ENCODE measurements at regions not wholly inside any gene's neighbourhood (a gene's known extent, or its start where the extent isn't known, plus 50 kb on each side); places are given as distances from the start of the nearest gene placed in this dataset.

DNA sequence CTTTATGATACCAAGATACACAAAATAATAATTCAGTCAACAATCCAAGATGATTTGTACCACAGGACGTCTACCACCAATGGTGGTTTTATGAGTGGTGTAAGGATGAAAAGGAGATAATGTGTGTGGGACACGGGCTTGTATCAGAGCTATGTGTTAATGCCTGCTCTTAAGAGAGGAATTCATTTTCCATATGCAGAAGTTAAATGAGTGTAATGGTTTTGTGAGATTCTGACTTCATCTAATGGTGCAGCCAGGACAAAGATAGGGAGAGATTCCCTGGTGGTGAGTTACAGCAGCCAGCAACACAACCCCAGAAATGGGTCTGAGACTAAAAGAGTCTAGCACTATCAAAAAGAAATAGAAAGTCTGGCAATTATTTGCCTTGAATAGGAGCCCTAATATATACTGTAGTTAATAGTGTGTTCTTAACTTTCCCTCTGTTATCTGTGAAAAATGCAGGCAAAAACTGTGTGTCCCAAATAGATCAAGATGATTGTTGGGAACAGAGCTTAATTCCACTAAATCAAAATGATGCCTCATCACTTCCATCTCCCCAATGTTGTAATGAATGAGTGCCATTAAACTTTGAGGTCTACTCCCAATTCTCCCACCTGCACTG is 455.0 kb upstream of the TCF4 start:
- TF ChIP-seq, protein P1, sequence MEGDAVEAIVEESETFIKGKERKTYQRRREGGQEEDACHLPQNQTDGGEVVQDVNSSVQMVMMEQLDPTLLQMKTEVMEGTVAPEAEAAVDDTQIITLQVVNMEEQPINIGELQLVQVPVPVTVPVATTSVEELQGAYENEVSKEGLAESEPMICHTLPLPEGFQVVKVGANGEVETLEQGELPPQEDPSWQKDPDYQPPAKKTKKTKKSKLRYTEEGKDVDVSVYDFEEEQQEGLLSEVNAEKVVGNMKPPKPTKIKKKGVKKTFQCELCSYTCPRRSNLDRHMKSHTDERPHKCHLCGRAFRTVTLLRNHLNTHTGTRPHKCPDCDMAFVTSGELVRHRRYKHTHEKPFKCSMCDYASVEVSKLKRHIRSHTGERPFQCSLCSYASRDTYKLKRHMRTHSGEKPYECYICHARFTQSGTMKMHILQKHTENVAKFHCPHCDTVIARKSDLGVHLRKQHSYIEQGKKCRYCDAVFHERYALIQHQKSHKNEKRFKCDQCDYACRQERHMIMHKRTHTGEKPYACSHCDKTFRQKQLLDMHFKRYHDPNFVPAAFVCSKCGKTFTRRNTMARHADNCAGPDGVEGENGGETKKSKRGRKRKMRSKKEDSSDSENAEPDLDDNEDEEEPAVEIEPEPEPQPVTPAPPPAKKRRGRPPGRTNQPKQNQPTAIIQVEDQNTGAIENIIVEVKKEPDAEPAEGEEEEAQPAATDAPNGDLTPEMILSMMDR (IDR thresholded peaks at IDR 0.05; ENCODE audit: extremely low read depth, missing control alignments), result no peak
- no peak for DNase-seq (ENCODE audit: low spot score)

DNA sequence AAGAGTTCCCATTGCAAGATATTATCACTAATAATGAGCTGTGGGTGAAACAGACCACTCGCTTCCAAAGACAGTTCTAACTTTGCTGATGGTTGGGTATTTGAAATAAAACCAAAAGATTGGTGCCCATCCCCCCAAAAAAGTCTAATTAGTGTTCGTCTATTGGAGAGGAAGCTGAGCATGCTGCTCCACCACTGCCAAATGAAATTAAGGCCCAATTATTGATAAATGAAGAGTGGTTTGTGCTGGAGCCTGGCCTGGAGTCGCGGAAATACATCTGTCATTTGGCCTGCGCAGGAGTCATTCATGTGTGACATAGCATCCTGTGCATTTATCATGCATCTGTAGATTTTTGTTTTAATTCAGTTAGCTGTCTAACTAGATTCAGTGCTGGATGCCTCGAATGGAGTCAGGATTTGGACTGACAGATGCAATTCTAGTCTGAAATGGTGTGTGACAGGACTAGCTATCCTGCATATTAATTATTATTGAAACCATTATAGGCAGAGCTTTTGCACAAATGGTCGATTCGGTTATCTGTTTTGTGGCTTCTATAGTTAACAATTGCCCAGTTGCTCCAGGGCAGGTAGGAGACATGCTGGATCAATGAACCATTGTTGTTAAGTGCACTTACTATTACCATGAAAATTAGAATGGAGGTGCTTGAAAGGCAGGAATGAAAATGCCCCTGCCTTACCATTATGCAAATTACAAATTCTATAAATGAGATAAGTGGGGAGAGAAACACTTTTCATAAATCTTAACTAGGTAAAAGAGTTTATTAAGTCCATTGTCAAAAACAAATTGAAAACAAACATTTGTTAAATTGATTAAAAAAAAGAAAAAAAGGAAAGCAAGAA is 450.4 kb upstream of the TCF4 start:
- TF ChIP-seq, protein P1 (IDR thresholded peaks at IDR 0.05; ENCODE audit: extremely low read depth, missing control alignments), result no peak
- DNase-seq (ENCODE audit: low spot score), result no peak

DNA sequence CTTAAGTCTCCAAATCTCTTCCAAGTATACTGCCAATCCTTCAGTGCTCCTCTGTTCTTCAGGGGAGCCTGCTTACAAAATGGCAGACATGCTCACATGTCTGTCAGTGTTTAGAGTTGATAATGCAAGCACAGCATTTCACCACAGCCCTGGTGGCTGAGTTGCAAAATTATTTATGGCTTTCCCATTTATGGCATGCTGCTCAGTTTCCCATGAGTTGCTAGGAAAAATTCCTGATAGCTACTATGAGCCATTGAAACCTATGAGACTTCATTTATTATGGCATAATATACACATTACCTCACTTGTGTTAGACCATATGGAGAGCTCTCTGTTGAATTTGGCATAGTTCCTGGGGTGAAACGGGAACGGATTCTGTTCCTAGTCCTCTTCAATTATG is 448.7 kb upstream of the TCF4 start:
- TF ChIP-seq, protein P1 (IDR thresholded peaks at IDR 0.05; ENCODE audit: extremely low read depth, missing control alignments), result no peak
- no peak for DNase-seq (ENCODE audit: low spot score)

DNA sequence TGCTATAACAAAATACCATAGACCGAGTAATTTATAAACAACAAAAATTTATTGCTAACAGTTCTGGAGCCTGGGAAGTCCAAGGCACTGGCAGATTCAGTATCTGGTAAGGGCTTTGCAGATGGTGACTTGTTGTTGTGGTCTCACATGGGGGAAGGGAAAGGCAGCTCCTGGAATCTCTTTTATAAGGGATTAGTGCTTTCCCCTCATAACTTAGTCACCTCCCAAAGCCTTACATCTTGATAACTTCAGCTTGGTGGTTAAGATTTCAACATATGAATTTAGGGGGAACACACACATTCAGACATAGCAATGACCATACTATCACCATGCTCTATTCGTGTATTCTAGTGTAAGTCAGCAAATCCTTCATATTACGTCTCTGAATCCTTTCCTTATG is 447.6 kb upstream of the TCF4 start:
- TF ChIP-seq, protein P1 (IDR thresholded peaks at IDR 0.05; ENCODE audit: extremely low read depth, missing control alignments), result no peak

DNA sequence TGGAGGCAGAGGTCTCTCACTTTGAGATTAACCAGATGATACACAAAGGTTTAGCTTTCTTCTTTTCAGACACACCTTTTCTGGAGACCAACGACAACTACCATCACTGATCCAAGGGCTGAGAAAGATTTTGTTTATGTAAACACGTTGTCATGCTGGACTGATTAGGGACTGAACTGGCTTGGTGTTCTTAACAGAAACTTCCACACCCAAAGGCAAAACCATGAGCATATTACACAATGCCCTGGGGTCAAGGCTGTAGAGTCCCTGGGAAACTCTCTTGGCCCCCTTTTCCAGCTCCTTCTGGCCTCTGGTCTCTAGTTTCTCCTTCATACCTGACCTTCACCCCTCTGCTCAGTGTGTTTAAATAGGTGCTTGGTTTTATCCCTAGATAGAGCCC is 447.0 kb upstream of the TCF4 start:
- no peak for DNase-seq (ENCODE audit: low spot score)
- TF ChIP-seq, protein P1 (IDR thresholded peaks at IDR 0.05; ENCODE audit: extremely low read depth, missing control alignments), result no peak

More for the DNA sequence above, 447.6 kb upstream of the TCF4 start:
- no peak for DNase-seq (ENCODE audit: low spot score)

DNA sequence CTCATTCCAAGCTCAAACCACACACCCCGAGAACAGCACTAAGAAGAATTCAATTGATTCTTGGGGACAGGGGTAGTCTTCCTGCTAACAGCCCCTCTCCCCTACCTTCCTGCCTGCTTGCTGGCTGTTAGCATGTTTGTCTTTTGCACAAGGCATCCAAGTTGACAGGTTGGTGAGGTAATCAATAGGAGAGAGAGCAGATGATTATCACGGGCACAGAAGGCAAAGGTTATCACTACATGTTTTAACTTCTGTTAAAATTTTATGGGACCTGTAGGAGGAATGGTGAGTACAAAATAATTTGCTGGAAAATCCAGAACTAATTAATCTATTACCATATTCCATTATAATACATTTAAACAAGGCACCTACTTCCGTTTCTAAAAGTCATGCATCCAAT is 442.1 kb upstream of the TCF4 start:
- DNase-seq (ENCODE audit: low spot score), result no peak
- TF ChIP-seq, protein P1 (IDR thresholded peaks at IDR 0.05; ENCODE audit: extremely low read depth, missing control alignments), result no peak

DNA sequence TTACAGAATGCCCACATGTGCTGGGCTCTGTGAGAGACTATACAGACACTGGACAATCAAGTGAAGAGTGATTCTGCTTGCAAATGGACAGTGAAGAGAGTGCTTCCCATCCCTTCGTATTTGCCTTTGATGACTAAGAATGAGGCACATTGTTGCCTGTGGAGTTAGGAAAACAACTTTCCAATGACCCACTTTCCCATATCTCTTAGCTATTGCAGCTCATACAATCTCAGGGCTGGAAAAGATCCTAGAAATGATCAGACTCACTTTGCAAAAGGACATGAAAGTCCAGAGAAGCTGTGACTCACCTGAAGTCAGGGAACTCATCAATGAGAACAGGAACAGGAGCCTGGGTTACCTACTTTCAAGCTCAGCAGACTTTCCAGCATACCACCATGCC is 440.5 kb upstream of the TCF4 start:
- no peak for DNase-seq (ENCODE audit: low spot score)
- TF ChIP-seq, protein P1 (IDR thresholded peaks at IDR 0.05; ENCODE audit: extremely low read depth, missing control alignments), result no peak
